GM23338 (cell line): ENCODE measurements at regions not wholly inside any gene's neighbourhood (a gene's known extent, or its start where the extent isn't known, plus 50 kb on each side); places are given as distances from the start of the nearest gene placed in this dataset.
A peak's percentile ranks its signal among the peaks of the same experiment; 100 is the strongest.

Experiments
- ATAC-seq: fragments of 200-7000 bp; cut with Tn5 transposase; 3 replicates; pipeline ENCODE4 v1.9.1; 2020
- DNase-seq: peaks from one replicate; pipeline ENCODE4 v3.0.0-alpha.2; 2015; ENCODE audit warnings: low spot score
- H2AFZ ChIP-seq: fragments of 200-600 bp; sonication (generic); 2 replicates; pipeline ENCODE4 v1.8.0; 2016; ENCODE audit warnings: antibody characterized with exemption, mild to moderate bottlenecking, moderate library complexity
- H3F3A ChIP-seq: fragments of 200-600 bp; sonication (generic); replicated peaks from 2 replicates; pipeline ENCODE4 v1.8.0; 2017; ENCODE audit warnings: antibody characterized with exemption, mixed run types, low read depth
- H3K27ac ChIP-seq: fragments of 200-600 bp; sonication (generic); 2 replicates; pipeline ENCODE4 v1.6.1; 2016; ENCODE audit warnings: low read depth
- H3K27me3 ChIP-seq: fragments of 200-600 bp; sonication (generic); 2 replicates; pipeline ENCODE4 v1.8.0; 2016; ENCODE audit warnings: mild to moderate bottlenecking, mixed run types, moderate library complexity; ENCODE audit not compliant: insufficient read depth
- H3K36me3 ChIP-seq: fragments of 200-600 bp; sonication (generic); 2 replicates; pipeline ENCODE4 v1.8.0; 2016; ENCODE audit warnings: mild to moderate bottlenecking; ENCODE audit not compliant: insufficient read depth
- H3K4me1 ChIP-seq: fragments of 200-600 bp; sonication (generic); 2 replicates; pipeline ENCODE4 v1.8.0; 2016; ENCODE audit warnings: mild to moderate bottlenecking, moderate library complexity; ENCODE audit not compliant: insufficient read depth
- H3K4me2 ChIP-seq: fragments of 200-600 bp; sonication (generic); 2 replicates; pipeline ENCODE4 v1.7.1; 2017; ENCODE audit warnings: mixed run types
- H3K4me3 ChIP-seq: fragments of 200-600 bp; sonication (generic); 2 replicates; pipeline ENCODE4 v1.6.1; 2016; ENCODE audit warnings: mixed run types
- H3K79me2 ChIP-seq: fragments of 200-600 bp; sonication (generic); replicated peaks from 2 replicates; pipeline ENCODE4 v1.8.0; 2017; ENCODE audit warnings: mild to moderate bottlenecking; ENCODE audit not compliant: insufficient read depth
- H3K9me2 ChIP-seq: fragments of 200-600 bp; sonication (generic); 2 replicates; pipeline ENCODE4 v1.8.0; 2017; ENCODE audit not compliant: insufficient read depth
- H4K20me1 ChIP-seq: fragments of 200-600 bp; sonication (generic); replicated peaks from 2 replicates; pipeline ENCODE4 v1.8.0; 2017; ENCODE audit warnings: mild to moderate bottlenecking; ENCODE audit not compliant: insufficient read depth
- H3K27ac Mint-ChIP-seq: 2 replicates; pipeline ENCODE4 v1.8.0; 2020; ENCODE audit warnings: inconsistent platforms, mild to moderate bottlenecking, moderate library complexity, mixed read lengths
- H3K27me3 Mint-ChIP-seq: 3 replicates; pipeline ENCODE4 v1.8.0; 2022; ENCODE audit warnings: low read depth, mild to moderate bottlenecking, moderate library complexity, mixed read lengths, inconsistent platforms; ENCODE audit not compliant: insufficient read depth, poor library complexity
- H3K36me3 Mint-ChIP-seq: 3 replicates; pipeline ENCODE4 v1.8.0; 2021; ENCODE audit warnings: low read depth, mild to moderate bottlenecking, inconsistent platforms, moderate library complexity, mixed read lengths
- H3K4me1 Mint-ChIP-seq: 3 replicates; pipeline ENCODE4 v1.8.0; 2020; ENCODE audit warnings: mild to moderate bottlenecking, inconsistent platforms, mixed read lengths
- H3K4me3 Mint-ChIP-seq: 3 replicates; pipeline ENCODE4 v1.8.0; 2021; ENCODE audit warnings: moderate library complexity, mild to moderate bottlenecking, inconsistent platforms, mixed read lengths
- H3K9me3 Mint-ChIP-seq: 3 replicates; pipeline ENCODE4 v1.8.0; 2020; ENCODE audit warnings: moderate library complexity, mild to moderate bottlenecking, inconsistent platforms, mixed read lengths
- CREB1 ChIP-seq: fragments of 250-450 bp; sonication (Bioruptor Pico); IDR thresholded peaks from 2 replicates; pipeline ENCODE4 v1.5.0; 2020; ENCODE audit warnings: low read depth, mild to moderate bottlenecking, moderate library complexity
- CTCF ChIP-seq, 2 experiments: fragments of 200-600 bp in 1 of 2; sonication (generic) in 1 of 2; conservative IDR thresholded peaks; 2 replicates each; pipeline versions ENCODE4 v1.5.1 to v1.6.1; 2016 to 2017; ENCODE audit warnings: antibody characterized with exemption in 2 of 2, low read depth in 2 of 2, mild to moderate bottlenecking in 2 of 2, moderate library complexity in 1 of 2
- ETS1 ChIP-seq: IDR thresholded peaks from 2 replicates; pipeline ENCODE4 v1.6.1; 2016; ENCODE audit warnings: antibody characterized with exemption
- EZH2 ChIP-seq: fragments of 200-600 bp; sonication (generic); IDR thresholded peaks from one replicate; pipeline ENCODE4 v1.8.0; 2017; ENCODE audit warnings: antibody characterized with exemption, mild to moderate bottlenecking, low read depth; ENCODE audit not compliant: unreplicated experiment
- EZH2phosphoT487 ChIP-seq: fragments of 200-600 bp; sonication (generic); IDR thresholded peaks from one replicate; pipeline ENCODE4 v1.8.1; 2018; ENCODE audit warnings: antibody characterized with exemption; ENCODE audit not compliant: unreplicated experiment
- JUNB ChIP-seq: IDR thresholded peaks from one replicate; pipeline ENCODE4 v1.6.1; 2016; ENCODE audit warnings: antibody characterized with exemption; ENCODE audit not compliant: unreplicated experiment
- NANOG ChIP-seq: IDR thresholded peaks from 2 replicates; pipeline ENCODE4 v1.6.1; 2016; ENCODE audit warnings: antibody characterized with exemption, borderline replicate concordance
- POLR2AphosphoS5 ChIP-seq: IDR thresholded peaks from 2 replicates; pipeline ENCODE4 v1.6.1; 2016; ENCODE audit warnings: antibody characterized with exemption, low read depth
- REST ChIP-seq: IDR thresholded peaks from one replicate; pipeline ENCODE4 v1.6.1; 2018; ENCODE audit warnings: antibody characterized with exemption; ENCODE audit not compliant: unreplicated experiment
- STAT1 ChIP-seq: IDR thresholded peaks from one replicate; pipeline ENCODE4 v1.6.1; 2016; ENCODE audit warnings: antibody characterized with exemption; ENCODE audit not compliant: unreplicated experiment
- ZNF114 ChIP-seq: fragments of 250-450 bp; sonication (Bioruptor Pico); IDR thresholded peaks from 2 replicates; pipeline ENCODE4 v1.5.0; 2020; ENCODE audit warnings: mild to moderate bottlenecking, moderate library complexity
- ZNF331 ChIP-seq: fragments of 250-450 bp; sonication (Bioruptor Pico); IDR thresholded peaks from 2 replicates; pipeline ENCODE4 v1.5.0; 2020; ENCODE audit warnings: low read depth, mild to moderate bottlenecking, moderate library complexity
- ZNF462 ChIP-seq: fragments of 250-450 bp; sonication (Bioruptor Pico); IDR thresholded peaks from 2 replicates; pipeline ENCODE4 v1.5.0; 2020; ENCODE audit warnings: mild to moderate bottlenecking, moderate library complexity

GRCh38 chr16:55971447-55971846 is 96.3 kb upstream of the CES5A start:
- Mint-ChIP-seq H3K4me3 (no peak overlapping the region), H3K27ac (no peak overlapping the region), H3K36me3 (no peaks in the 10 kb centered on the region), H3K4me1 (peaks cover 31% of the 10 kb centered on the region), H3K27me3 (peaks cover 3% of the 10 kb centered on the region), H3K9me3 (no peaks in the 10 kb centered on the region)
- peaks cover 15% of the 10 kb centered on the region for H3K9me2 ChIP-seq
- ATAC-seq = no peak
- no peaks in the 10 kb centered on the region for H3K79me2 ChIP-seq
- H3F3A ChIP-seq = no peaks in the 10 kb centered on the region
- H2AFZ ChIP-seq = no peak overlapping the region
- DNase-seq = no peak
- TF ChIP-seq CREB1 (CRISPR knock-in tag) (no peak), REST (no peak), CTCF (conservative IDR thresholded peaks at IDR 0.05; ENCODE audit: low read depth in 2 of 2) (no peak), NANOG (no peak), JUNB (no peak), POLR2AphosphoS5 (no peak), EZH2phosphoT487 (no peak), STAT1 (no peak), EZH2 (no peak), ZNF331 (CRISPR knock-in tag) (no peak), ZNF114 (no peak), ETS1 (no peak), ZNF462 (CRISPR knock-in tag) (no peak)
- no peaks in the 10 kb centered on the region for H3K27me3 ChIP-seq
- no peaks in the 10 kb centered on the region for H4K20me1 ChIP-seq
- peak overlapping the region; percentile 48; the same call in 1 of the 2 replicates for H3K4me2 ChIP-seq
- no peak overlapping the region for H3K27ac ChIP-seq
- H3K4me3 ChIP-seq = no peak overlapping the region
- peaks cover 13% of the 10 kb centered on the region for H3K4me1 ChIP-seq
- no peaks in the 10 kb centered on the region for H3K36me3 ChIP-seq
